ENCODE measurements at regions not wholly inside any gene's neighbourhood (a gene's known extent, or its start where the extent isn't known, plus 50 kb on each side); places are given as distances from the start of the nearest gene placed in this dataset.

GRCh38 chr7:16301291-16301690 is 120.0 kb downstream of the CRPPA start:
- no peak overlapping the region for H3K4me2 ChIP-seq (ENCODE audit: low read depth, low read length, poor library complexity, severe bottlenecking)
- H3K4me1 ChIP-seq (ENCODE audit: insufficient read depth, low read length, poor library complexity, severe bottlenecking) = peaks cover 5% of the 10 kb centered on the region
- H2AFZ ChIP-seq (ENCODE audit: low read length) = no peak overlapping the region
- H3K9me2 ChIP-seq (replicated peaks; ENCODE audit: low read depth, low read length) = no peaks in the 10 kb centered on the region
- H3K79me2 ChIP-seq (ENCODE audit: insufficient read depth, low read length) = no peaks in the 10 kb centered on the region
- H3K27me3 ChIP-seq (ENCODE audit: insufficient read depth, low read length, poor library complexity, severe bottlenecking) = no peaks in the 10 kb centered on the region
- H3K9ac ChIP-seq (ENCODE audit: low read depth, low read length, poor library complexity, severe bottlenecking) = no peak overlapping the region
- no peak for TF ChIP-seq CTCF (conservative IDR thresholded peaks at IDR 0.05; ENCODE audit: low read length)
- TF ChIP-seq EZH2phosphoT487 (IDR thresholded peaks at IDR 0.05; ENCODE audit: borderline replicate concordance) = no peak
- H4K20me1 ChIP-seq (ENCODE audit: insufficient read depth, low read length, poor library complexity, severe bottlenecking) = no peaks in the 10 kb centered on the region
- no peak overlapping the region for H3K4me3 ChIP-seq (ENCODE audit: low read length, poor library complexity, severe bottlenecking)
- no peaks in the 10 kb centered on the region for H3K36me3 ChIP-seq (ENCODE audit: insufficient read depth, low read length)
- no peaks in the 10 kb centered on the region for H3K9me3 ChIP-seq (ENCODE audit: insufficient read depth, low read depth, low read length)
- H3F3A ChIP-seq (ENCODE audit: low read depth) = no peaks in the 10 kb centered on the region

GRCh38 chr7:16300361-16300895 is 120.9 kb downstream of the CRPPA start:
- peaks cover 11% of the 10 kb centered on the region for H3K4me1 ChIP-seq (ENCODE audit: insufficient read depth, low read length, poor library complexity, severe bottlenecking)
- H3K36me3 ChIP-seq (ENCODE audit: insufficient read depth, low read length) = no peaks in the 10 kb centered on the region
- H3K9ac ChIP-seq (ENCODE audit: low read depth, low read length, poor library complexity, severe bottlenecking) = no peak overlapping the region
- no peaks in the 10 kb centered on the region for H4K20me1 ChIP-seq (ENCODE audit: insufficient read depth, low read length, poor library complexity, severe bottlenecking)
- H3K27me3 ChIP-seq (ENCODE audit: insufficient read depth, low read length, poor library complexity, severe bottlenecking) = no peaks in the 10 kb centered on the region
- H3K4me2 ChIP-seq (ENCODE audit: low read depth, low read length, poor library complexity, severe bottlenecking) = no peak overlapping the region
- H3K4me3 ChIP-seq (ENCODE audit: low read length, poor library complexity, severe bottlenecking) = no peak overlapping the region
- no peaks in the 10 kb centered on the region for H3F3A ChIP-seq (ENCODE audit: low read depth)
- TF ChIP-seq CTCF (conservative IDR thresholded peaks at IDR 0.05; ENCODE audit: low read length) (no peak), EZH2phosphoT487 (IDR thresholded peaks at IDR 0.05; ENCODE audit: borderline replicate concordance) (no peak)
- no peak overlapping the region for H2AFZ ChIP-seq (ENCODE audit: low read length)
- no peaks in the 10 kb centered on the region for H3K79me2 ChIP-seq (ENCODE audit: insufficient read depth, low read length)
- no peaks in the 10 kb centered on the region for H3K9me2 ChIP-seq (replicated peaks; ENCODE audit: low read depth, low read length)
- H3K9me3 ChIP-seq (ENCODE audit: insufficient read depth, low read depth, low read length) = no peaks in the 10 kb centered on the region

GRCh38 chr7:16299853-16300252 is 121.5 kb downstream of the CRPPA start:
- no peaks in the 10 kb centered on the region for H3K27me3 ChIP-seq (ENCODE audit: insufficient read depth, low read length, poor library complexity, severe bottlenecking)
- H4K20me1 ChIP-seq (ENCODE audit: insufficient read depth, low read length, poor library complexity, severe bottlenecking) = no peaks in the 10 kb centered on the region
- no peaks in the 10 kb centered on the region for H3K9me2 ChIP-seq (replicated peaks; ENCODE audit: low read depth, low read length)
- TF ChIP-seq EZH2phosphoT487 (IDR thresholded peaks at IDR 0.05; ENCODE audit: borderline replicate concordance) = no peak
- no peak for TF ChIP-seq CTCF (conservative IDR thresholded peaks at IDR 0.05; ENCODE audit: low read length)
- no peaks in the 10 kb centered on the region for H3K36me3 ChIP-seq (ENCODE audit: insufficient read depth, low read length)
- no peak overlapping the region for H2AFZ ChIP-seq (ENCODE audit: low read length)
- no peak overlapping the region for H3K4me2 ChIP-seq (ENCODE audit: low read depth, low read length, poor library complexity, severe bottlenecking)
- H3K9me3 ChIP-seq (ENCODE audit: insufficient read depth, low read depth, low read length) = no peaks in the 10 kb centered on the region
- no peaks in the 10 kb centered on the region for H3F3A ChIP-seq (ENCODE audit: low read depth)
- H3K4me3 ChIP-seq (ENCODE audit: low read length, poor library complexity, severe bottlenecking) = no peak overlapping the region
- H3K9ac ChIP-seq (ENCODE audit: low read depth, low read length, poor library complexity, severe bottlenecking) = no peak overlapping the region
- peaks cover 14% of the 10 kb centered on the region for H3K4me1 ChIP-seq (ENCODE audit: insufficient read depth, low read length, poor library complexity, severe bottlenecking)
- H3K79me2 ChIP-seq (ENCODE audit: insufficient read depth, low read length) = no peaks in the 10 kb centered on the region
